Medulla oblongata (tissue), 1 donor: ENCODE measurements at regions not wholly inside any gene's neighbourhood (a gene's known extent, or its start where the extent isn't known, plus 50 kb on each side); places are given as distances from the start of the nearest gene placed in this dataset.
A peak's percentile ranks its signal among the peaks of the same experiment; 100 is the strongest.
"Not testable (repeated sequence)": the region's sequence is repeated elsewhere in the genome, so short reads cannot be mapped to it uniquely, and the experiment has no call there.

Experiments used
- DNase-seq: peaks from one replicate; pipeline ENCODE4 v3.0.0-alpha.2; 2015; ENCODE audit errors: extremely low spot score

DNA sequence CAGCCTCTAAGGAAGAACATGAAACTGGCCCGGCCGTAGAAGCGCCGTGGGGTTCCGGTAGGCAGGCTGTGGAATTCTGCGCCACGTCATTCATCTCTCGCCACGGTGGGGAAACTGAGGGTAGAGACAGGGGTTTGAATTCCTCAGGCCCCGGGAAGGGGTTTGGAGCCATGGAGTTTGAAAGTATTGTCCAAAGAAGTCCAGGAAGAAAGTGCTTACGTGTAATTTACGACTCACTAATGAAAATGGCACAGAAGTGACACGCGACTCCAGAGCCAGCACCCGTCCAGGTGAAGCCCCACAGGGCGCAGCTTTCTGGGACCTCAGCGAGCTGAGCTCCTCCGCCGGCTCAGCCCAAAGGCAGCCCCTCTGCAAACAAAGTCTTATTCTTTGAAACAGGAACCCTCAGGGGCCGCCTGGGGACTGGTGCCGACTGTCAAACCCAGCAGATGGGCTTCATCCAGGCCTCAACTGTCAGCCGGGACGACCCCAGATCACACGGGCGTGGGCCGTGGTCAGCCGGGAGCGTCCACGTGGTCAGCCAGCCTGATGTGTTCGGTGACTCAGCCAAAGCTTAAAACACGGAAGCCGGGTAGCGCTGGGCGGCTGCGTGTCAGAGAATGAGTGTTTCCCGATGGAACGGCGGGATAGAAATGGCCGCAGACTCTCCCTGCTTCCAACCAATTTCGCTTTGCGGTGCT lies 200.0 kb downstream of the LAT start:
- DNase-seq: not testable (repeated sequence)

GRCh38 chr16:29182940-29183868 lies 198.4 kb downstream of the LAT start:
- not testable (repeated sequence) for DNase-seq

- no peak for DNase-seq
Observed at GRCh38 chr16:29182501-29182900, 197.6 kb downstream of the LAT start.

GRCh38 chr16:29181921-29182411 lies 197.1 kb downstream of the LAT start:
- DNase-seq: not testable (repeated sequence)

- not testable (repeated sequence) for DNase-seq
Observed at GRCh38 chr16:29181254-29181780, 196.5 kb downstream of the LAT start.

GRCh38 chr16:29180206-29180600 lies 195.4 kb downstream of the LAT start:
- DNase-seq: not testable (repeated sequence)

DNA sequence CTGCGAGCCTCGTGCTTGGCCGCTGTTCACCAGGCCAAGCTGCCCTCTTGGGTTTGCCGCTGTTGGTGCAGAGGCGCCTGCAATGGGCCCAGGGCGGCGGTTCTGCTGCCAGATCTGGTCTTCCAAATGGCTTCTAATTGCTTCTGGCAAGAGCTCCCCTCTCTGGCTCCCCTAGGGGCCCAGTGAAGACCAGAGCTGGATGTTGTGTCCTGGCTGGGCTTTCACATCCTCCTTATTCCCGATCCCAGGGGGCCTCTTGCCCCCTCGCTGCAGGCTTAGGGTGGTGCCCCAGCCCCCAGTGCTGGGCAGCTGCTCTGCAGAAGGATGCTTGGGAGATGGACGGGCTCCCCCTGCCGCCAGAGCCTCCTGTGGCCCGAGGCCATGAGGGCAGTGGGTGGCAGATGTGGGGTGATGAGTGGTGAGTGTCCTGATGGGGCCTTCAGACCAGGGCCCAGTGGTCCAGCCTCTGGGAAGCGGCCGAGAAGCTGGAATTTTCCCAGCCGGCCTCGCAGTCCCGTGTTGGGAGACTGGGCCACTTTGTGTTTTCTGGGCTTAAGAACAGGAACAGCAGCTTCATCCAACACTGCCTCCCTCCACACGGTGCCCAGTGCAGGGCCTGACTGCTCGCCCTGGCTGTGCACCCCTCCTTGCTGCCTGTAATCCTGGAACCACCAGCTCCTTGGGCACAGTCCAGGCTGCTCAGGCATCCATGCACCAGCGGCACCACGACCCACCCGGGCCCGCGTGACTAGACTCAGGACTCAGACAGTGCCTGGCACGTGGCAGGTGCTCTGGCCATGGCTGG lies 194.8 kb downstream of the LAT start:
- DNase-seq: peak; percentile 39

DNA sequence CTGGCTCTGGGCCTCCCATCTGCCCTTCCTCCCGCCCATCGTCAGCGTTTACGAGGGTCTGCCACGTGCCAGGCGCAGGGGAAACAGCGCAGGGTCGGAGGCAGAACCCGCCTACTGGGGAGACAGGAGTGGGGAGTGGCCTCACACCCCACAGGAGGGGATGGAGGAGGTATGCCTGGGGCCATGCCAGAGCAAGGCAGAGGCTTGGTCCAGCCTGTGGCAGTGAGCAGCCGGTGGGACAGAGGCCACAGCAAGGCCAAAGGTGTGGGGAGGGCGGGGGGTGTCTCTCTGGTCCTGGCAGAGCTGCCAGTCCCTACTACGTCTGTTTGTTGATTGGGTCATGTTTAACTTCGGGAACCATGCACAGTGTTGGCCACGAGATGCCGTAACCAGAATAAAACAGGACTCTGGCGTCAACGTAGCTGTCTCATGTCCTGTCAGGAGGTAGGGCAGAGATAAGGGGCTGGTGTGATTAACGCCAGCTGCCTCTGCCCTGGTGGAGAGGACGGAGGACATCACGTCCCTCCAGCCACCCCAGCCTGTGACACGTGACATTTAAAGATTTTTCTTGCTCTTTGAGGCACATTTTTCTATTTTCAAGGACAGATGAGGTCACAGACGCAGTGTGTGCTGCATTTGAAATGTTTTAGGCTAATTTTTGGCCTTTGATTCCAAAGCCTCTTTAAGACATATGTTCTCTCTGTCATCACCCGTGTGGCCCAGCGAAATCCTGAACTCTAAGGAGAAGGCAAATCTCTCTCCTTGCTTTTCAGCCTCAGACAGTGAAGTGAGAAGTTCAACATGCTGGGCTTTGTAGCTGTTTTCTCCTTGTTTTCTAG lies 193.3 kb downstream of the LAT start:
- DNase-seq: not testable (repeated sequence)

- DNase-seq: not testable (repeated sequence)
Observed at GRCh38 chr16:29177203-29177887, 192.5 kb downstream of the LAT start.

DNA sequence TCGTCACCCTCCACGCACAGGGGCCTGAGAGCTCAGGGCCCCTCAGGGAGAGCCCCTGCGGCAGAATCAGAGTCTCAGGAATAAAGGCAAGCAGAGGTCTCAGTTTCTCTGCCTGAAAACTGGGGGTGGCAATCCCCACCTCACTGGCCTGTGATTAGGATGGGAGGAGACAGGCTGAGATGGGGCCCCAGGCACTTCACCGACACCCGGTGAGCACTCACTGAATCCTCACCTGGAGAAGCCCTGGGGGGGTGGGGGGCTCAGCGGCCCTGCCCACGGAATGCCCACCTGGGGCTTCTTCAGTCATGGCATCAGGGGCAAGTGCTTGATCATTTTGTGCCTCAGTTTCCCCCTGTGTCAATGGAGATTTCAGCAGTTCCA lies 192.0 kb downstream of the LAT start:
- DNase-seq: not testable (repeated sequence)

GRCh38 chr16:29176154-29176470 lies 191.3 kb downstream of the LAT start:
- DNase-seq: not testable (repeated sequence)

- DNase-seq: not testable (repeated sequence)
Observed at GRCh38 chr16:29175411-29176153, 190.7 kb downstream of the LAT start.

GRCh38 chr16:29173371-29174305 lies 188.8 kb downstream of the LAT start:
- not testable (repeated sequence) for DNase-seq

DNA sequence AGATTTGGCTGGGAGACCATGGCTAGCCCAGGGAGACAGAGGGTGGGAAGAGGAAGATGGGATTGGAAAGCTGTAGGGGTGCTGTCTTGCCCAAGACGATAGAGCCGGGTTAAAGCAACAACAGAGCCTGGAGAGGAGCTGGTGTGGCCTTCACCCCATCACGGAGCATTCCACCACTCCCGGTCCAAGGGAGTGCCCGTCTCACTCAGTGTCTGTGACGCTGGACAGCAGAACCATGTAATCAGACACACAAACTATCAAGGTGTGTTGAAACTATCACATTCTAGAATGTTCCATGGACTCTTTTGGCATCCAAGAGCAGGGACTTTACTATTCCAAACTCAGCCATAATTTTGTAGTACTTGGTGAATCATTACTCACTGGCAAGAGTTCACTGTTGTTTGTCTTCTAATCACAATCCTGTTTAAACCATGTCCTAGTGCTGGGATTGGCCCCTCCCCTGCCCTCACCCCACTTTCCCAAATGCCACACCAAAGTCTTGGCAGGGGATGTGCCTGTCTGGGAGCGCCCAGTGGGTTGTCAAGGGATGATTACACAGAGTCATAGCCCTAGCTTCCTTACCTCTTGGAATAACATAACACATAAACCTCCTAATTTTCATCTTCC lies 187.4 kb downstream of the LAT start:
- DNase-seq: not testable (repeated sequence)

- DNase-seq: not testable (repeated sequence)
Observed at GRCh38 chr16:29171296-29171695, 186.4 kb downstream of the LAT start.

DNA sequence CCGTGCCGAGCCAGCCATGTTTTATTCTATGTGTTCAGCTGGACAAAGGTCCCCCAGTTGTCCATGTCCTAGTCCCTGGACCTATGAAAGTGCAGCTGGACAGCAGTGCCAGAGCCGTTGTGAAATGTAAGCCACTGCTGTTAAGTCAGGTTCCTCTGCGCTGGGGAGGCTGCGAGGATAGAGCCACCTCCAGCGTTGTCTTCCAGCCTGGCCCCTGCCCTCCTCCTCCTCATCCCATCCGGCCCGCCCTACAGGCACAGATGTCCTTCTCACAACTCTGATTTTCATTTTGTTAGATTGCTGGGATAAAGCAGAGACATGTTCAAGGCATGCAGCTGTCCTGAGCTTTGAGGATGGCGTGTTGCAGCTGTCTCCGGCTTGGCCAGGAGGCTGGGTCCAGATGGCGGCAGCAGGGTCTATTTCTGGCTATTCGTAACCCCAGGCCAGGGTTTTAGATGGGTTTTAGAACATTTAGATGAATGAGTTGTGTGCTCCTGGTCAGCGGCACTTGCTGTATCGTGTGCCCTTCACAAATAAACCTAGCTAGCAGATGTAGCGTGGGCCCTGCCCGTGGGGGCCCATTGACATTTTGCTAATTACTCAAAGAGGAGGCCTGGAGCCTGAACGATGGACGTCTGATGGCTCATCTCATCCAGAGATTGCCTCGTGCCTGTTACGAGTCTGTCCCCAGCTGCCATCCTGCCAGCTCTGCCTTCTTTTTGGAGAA lies 185.7 kb downstream of the LAT start:
- not testable (repeated sequence) for DNase-seq
